GM12878 (cell line): ENCODE measurements at regions not wholly inside any gene's neighbourhood (a gene's known extent, or its start where the extent isn't known, plus 50 kb on each side); places are given as distances from the start of the nearest gene placed in this dataset.

Experiments
- CEBPB ChIP-seq, 2 experiments: fragments of 150-350 bp in 1 of 2; IDR thresholded peaks; 2 replicates each; pipeline ENCODE4 v1.6.1; 2012 to 2014; ENCODE audit warnings: low read depth in 2 of 2, low read length in 2 of 2, borderline replicate concordance in 1 of 2, inconsistent platforms in 1 of 2
- CREM ChIP-seq: IDR thresholded peaks from 2 replicates; pipeline ENCODE4 v1.6.1; 2014; ENCODE audit warnings: antibody characterized with exemption, low read depth
- CTCF ChIP-seq, 3 experiments: IDR thresholded peaks in 2 of 3; conservative IDR thresholded peaks in 1 of 3; 2 replicates each; pipeline ENCODE4 v1.5.1; 2011; ENCODE audit warnings: low read depth in 3 of 3, low read length in 3 of 3, mild to moderate bottlenecking in 3 of 3, control low read depth in 2 of 3, moderate library complexity in 2 of 3, inconsistent platforms in 1 of 3, mixed read lengths in 1 of 3; ENCODE audit not compliant: control insufficient read depth in 2 of 3, insufficient read depth in 1 of 3; ENCODE audit errors: extremely low read depth in 1 of 3
- E2F4 ChIP-seq: IDR thresholded peaks from 2 replicates; pipeline ENCODE4 v1.6.1; 2012; ENCODE audit warnings: low read depth, low read length, improper control_type of control experiment
- EZH2 ChIP-seq: IDR thresholded peaks from 2 replicates; pipeline ENCODE4 v1.6.1; 2012; ENCODE audit warnings: low read depth, mild to moderate bottlenecking, control low read depth, inconsistent platforms, low read length, borderline replicate concordance; ENCODE audit not compliant: control insufficient read depth
- IRF3 ChIP-seq: fragments of 450-650 bp; IDR thresholded peaks from 2 replicates; pipeline ENCODE4 v1.6.1; 2014; ENCODE audit warnings: mild to moderate bottlenecking
- MTA3 ChIP-seq: IDR thresholded peaks from 2 replicates; pipeline ENCODE4 v1.6.1; 2012; ENCODE audit warnings: low read length, inconsistent platforms, borderline replicate concordance
- PBX3 ChIP-seq: IDR thresholded peaks from 2 replicates; pipeline ENCODE4 v1.6.1; 2011; ENCODE audit warnings: mild to moderate bottlenecking, low read depth, low read length, moderate library complexity; ENCODE audit not compliant: insufficient replicate concordance
- POLR2A ChIP-seq: IDR thresholded peaks from 2 replicates; pipeline ENCODE4 v1.6.1; 2011; ENCODE audit warnings: low read depth, mild to moderate bottlenecking, low read length
- SMARCA5 ChIP-seq: fragments of 450-650 bp; IDR thresholded peaks from 2 replicates; pipeline ENCODE4 v1.6.1; 2017; ENCODE audit warnings: mild to moderate bottlenecking
- TAF1 ChIP-seq: IDR thresholded peaks from 2 replicates; pipeline ENCODE4 v1.6.1; 2011; ENCODE audit warnings: mild to moderate bottlenecking, low read depth, low read length, borderline replicate concordance
- YY1 ChIP-seq: IDR thresholded peaks from 2 replicates; pipeline ENCODE4 v1.6.1; 2011; ENCODE audit warnings: low read depth, mild to moderate bottlenecking, low read length

- TF ChIP-seq POLR2A (no peak), CTCF (IDR thresholded peaks at IDR 0.05 in 2 of 3, conservative IDR thresholded peaks at IDR 0.05 in 1 of 3; ENCODE audit: control insufficient read depth in 2 of 3, extremely low read depth in 1 of 3, insufficient read depth in 1 of 3, low read depth in 3 of 3, low read length in 3 of 3) (no peak), TAF1 (no peak), YY1 (no peak), CREM (no peak), E2F4 (no peak), SMARCA5 (no peak), MTA3 (no peak), PBX3 (no peak), EZH2 (no peak), CEBPB (IDR thresholded peaks at IDR 0.05; ENCODE audit: borderline replicate concordance in 1 of 2, low read depth in 2 of 2, low read length in 2 of 2) (no peak), IRF3 (no peak)
These were observed 166.5 kb upstream of the PITRM1 start for GRCh38 chr10:3339121-3339520.
